Neural progenitor cell (in vitro differentiated cells): ENCODE measurements at regions not wholly inside any gene's neighbourhood (a gene's known extent, or its start where the extent isn't known, plus 50 kb on each side); places are given as distances from the start of the nearest gene placed in this dataset.

Experiments used
- DNase-seq: peaks from one replicate; pipeline ENCODE4 v3.0.0-alpha.2; 2016; ENCODE audit warnings: low spot score
- H2AFZ ChIP-seq: fragments of 200-600 bp; sonication (generic); replicated peaks from 2 replicates; pipeline ENCODE4 v1.6.1; 2016; ENCODE audit warnings: antibody characterized with exemption
- H3F3A ChIP-seq: fragments of 200-600 bp; sonication (generic); 2 replicates; pipeline ENCODE4 v1.6.1; 2016; ENCODE audit warnings: antibody characterized with exemption, low read depth
- H3K27ac ChIP-seq: fragments of 200-600 bp; sonication (generic); 2 replicates; pipeline ENCODE4 v1.5.1; 2016; ENCODE audit warnings: mild to moderate bottlenecking
- H3K27me3 ChIP-seq: fragments of 200-600 bp; sonication (generic); 2 replicates; pipeline ENCODE4 v1.6.1; 2016; ENCODE audit warnings: mild to moderate bottlenecking, moderate library complexity
- H3K36me3 ChIP-seq: fragments of 200-600 bp; sonication (generic); 2 replicates; pipeline ENCODE4 v1.5.1; 2016
- H3K4me1 ChIP-seq: fragments of 200-600 bp; sonication (generic); 2 replicates; pipeline ENCODE4 v1.6.1; 2016; ENCODE audit warnings: mixed run types
- H3K4me2 ChIP-seq: fragments of 200-600 bp; sonication (generic); 2 replicates; pipeline ENCODE4 v1.6.1; 2016
- H3K4me3 ChIP-seq: fragments of 200-600 bp; sonication (generic); 2 replicates; pipeline ENCODE4 v1.5.1; 2016
- H3K79me2 ChIP-seq: fragments of 200-600 bp; sonication (generic); 2 replicates; pipeline ENCODE4 v1.6.1; 2016; ENCODE audit warnings: low read depth
- H3K9ac ChIP-seq: fragments of 200-600 bp; sonication (generic); 2 replicates; pipeline ENCODE4 v1.6.1; 2016
- H3K9me3 ChIP-seq: fragments of 200-600 bp; sonication (generic); 2 replicates; pipeline ENCODE4 v1.5.1; 2016; ENCODE audit warnings: low read depth
- H4K20me1 ChIP-seq: fragments of 200-600 bp; sonication (generic); 2 replicates; pipeline ENCODE4 v1.6.1; 2016; ENCODE audit warnings: low read depth
- H3K27ac Mint-ChIP-seq: 3 replicates; pipeline ENCODE4 v1.8.0; 2021; ENCODE audit warnings: mixed read lengths
- H3K27me3 Mint-ChIP-seq: 2 replicates; pipeline ENCODE4 v1.8.0; 2022; ENCODE audit warnings: low read depth, mild to moderate bottlenecking, inconsistent platforms, moderate library complexity, mixed read lengths; ENCODE audit not compliant: insufficient read depth
- H3K36me3 Mint-ChIP-seq: 3 replicates; pipeline ENCODE4 v1.8.0; 2021; ENCODE audit warnings: mixed read lengths
- H3K4me1 Mint-ChIP-seq: 3 replicates; pipeline ENCODE4 v1.8.0; 2021; ENCODE audit warnings: mixed read lengths
- H3K4me3 Mint-ChIP-seq: 3 replicates; pipeline ENCODE4 v1.8.0; 2021; ENCODE audit warnings: mild to moderate bottlenecking, moderate library complexity, mixed read lengths
- H3K9me3 Mint-ChIP-seq: 3 replicates; pipeline ENCODE4 v1.8.0; 2020; ENCODE audit warnings: mixed read lengths
- CTCF ChIP-seq: fragments of 200-600 bp; sonication (generic); IDR thresholded peaks from 2 replicates; pipeline ENCODE4 v1.5.1; 2017; ENCODE audit warnings: antibody characterized with exemption, mild to moderate bottlenecking
- EZH2 ChIP-seq: fragments of 200-600 bp; sonication (generic); IDR thresholded peaks from 2 replicates; pipeline ENCODE4 v1.6.1; 2017; ENCODE audit warnings: antibody characterized with exemption, mild to moderate bottlenecking, moderate library complexity
- EZH2phosphoT487 ChIP-seq: fragments of 200-600 bp; sonication (generic); IDR thresholded peaks from 2 replicates; pipeline ENCODE4 v1.6.1; 2017; ENCODE audit warnings: antibody characterized with exemption

DNA sequence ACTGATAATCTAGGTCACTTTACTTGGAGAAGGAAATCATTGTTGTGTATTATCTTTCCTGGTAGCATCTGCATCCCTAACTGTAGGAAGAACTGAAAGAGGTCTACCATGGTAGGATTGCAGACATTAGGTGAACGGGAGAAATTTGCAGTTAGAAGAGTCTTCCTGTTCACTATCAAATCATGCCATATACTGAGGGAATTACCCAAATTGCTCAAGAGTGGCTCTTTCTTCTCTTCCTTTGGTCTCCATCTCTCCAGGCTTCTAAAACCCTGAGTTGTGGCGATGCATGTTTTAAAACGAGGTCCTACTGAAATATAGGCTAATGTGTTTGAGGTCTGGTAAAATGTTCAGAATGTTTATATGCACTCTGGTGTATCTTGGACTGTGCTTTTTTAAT is 85.3 kb upstream of the HK2 start:
- H3K9me3 Mint-ChIP-seq: no peaks in the 10 kb centered on the region
- H3K4me1 Mint-ChIP-seq: peaks cover 30% of the 10 kb centered on the region
- no peak for DNase-seq
- Histone ChIP-seq H3K27me3 (no peaks in the 10 kb centered on the region), H3F3A (peaks cover 4% of the 10 kb centered on the region), H3K9ac (no peak overlapping the region), H3K4me1 (peaks cover 14% of the 10 kb centered on the region), H3K9me3 (no peaks in the 10 kb centered on the region), H3K4me2 (no peak overlapping the region), H3K36me3 (no peaks in the 10 kb centered on the region), H3K27ac (no peak overlapping the region), H2AFZ (no peak overlapping the region), H4K20me1 (no peaks in the 10 kb centered on the region), H3K4me3 (no peak overlapping the region), H3K79me2 (no peaks in the 10 kb centered on the region)
- no peaks in the 10 kb centered on the region for H3K36me3 Mint-ChIP-seq
- H3K4me3 Mint-ChIP-seq: no peak overlapping the region
- H3K27me3 Mint-ChIP-seq: peaks cover 4% of the 10 kb centered on the region
- TF ChIP-seq EZH2phosphoT487 (no peak), CTCF (no peak), EZH2 (no peak)
- H3K27ac Mint-ChIP-seq: peak overlapping the region; percentile 4

DNA sequence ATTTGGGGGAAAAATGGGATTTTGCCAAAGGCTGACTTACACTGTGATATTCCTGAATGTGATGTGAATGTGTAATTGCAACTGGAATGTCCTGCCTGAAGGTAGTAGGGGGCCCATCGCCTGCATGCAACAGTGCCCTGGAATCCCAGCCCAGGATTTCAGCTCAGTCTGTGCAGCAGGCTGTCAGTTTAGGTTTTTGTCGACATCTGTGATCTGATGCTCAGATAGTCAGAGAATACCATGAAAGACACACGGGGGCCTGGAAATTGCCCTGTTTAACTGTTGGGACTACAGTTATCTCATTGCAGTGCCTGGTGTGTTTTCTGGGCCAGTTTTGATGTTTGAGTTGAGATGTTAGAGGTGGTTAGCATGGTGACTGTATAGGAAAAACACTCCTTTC is 84.5 kb upstream of the HK2 start:
- Histone ChIP-seq H4K20me1 (no peaks in the 10 kb centered on the region), H3K9ac (no peak overlapping the region), H3K4me3 (no peak overlapping the region), H3K36me3 (no peaks in the 10 kb centered on the region), H3F3A (peaks cover 4% of the 10 kb centered on the region), H3K79me2 (no peaks in the 10 kb centered on the region), H3K9me3 (no peaks in the 10 kb centered on the region), H3K27ac (no peak overlapping the region), H3K4me1 (peaks cover 14% of the 10 kb centered on the region), H3K27me3 (no peaks in the 10 kb centered on the region), H3K4me2 (no peak overlapping the region), H2AFZ (no peak overlapping the region)
- H3K36me3 Mint-ChIP-seq: no peaks in the 10 kb centered on the region
- no peak overlapping the region for H3K4me3 Mint-ChIP-seq
- H3K27ac Mint-ChIP-seq: no peak overlapping the region
- H3K9me3 Mint-ChIP-seq: no peaks in the 10 kb centered on the region
- DNase-seq: no peak
- TF ChIP-seq CTCF (no peak), EZH2phosphoT487 (no peak), EZH2 (no peak)
- peaks cover 27% of the 10 kb centered on the region for H3K4me1 Mint-ChIP-seq
- H3K27me3 Mint-ChIP-seq: peaks cover 4% of the 10 kb centered on the region

GRCh38 chr2:74751981-74752851 is 81.7 kb upstream of the HK2 start:
- TF ChIP-seq EZH2phosphoT487 (no peak), EZH2 (no peak), CTCF (no peak)
- H4K20me1 ChIP-seq: no peaks in the 10 kb centered on the region
- peaks cover 4% of the 10 kb centered on the region for H3K27me3 Mint-ChIP-seq
- peaks cover 4% of the 10 kb centered on the region for H3K9me3 ChIP-seq
- H3F3A ChIP-seq: no peaks in the 10 kb centered on the region
- no peak overlapping the region for H2AFZ ChIP-seq
- no peaks in the 10 kb centered on the region for H3K27me3 ChIP-seq
- H3K27ac Mint-ChIP-seq: no peak overlapping the region
- H3K9me3 Mint-ChIP-seq: peaks cover 10% of the 10 kb centered on the region
- peaks cover 13% of the 10 kb centered on the region for H3K4me1 Mint-ChIP-seq
- no peak for DNase-seq
- no peak overlapping the region for H3K9ac ChIP-seq
- H3K79me2 ChIP-seq: no peaks in the 10 kb centered on the region
- H3K4me3 Mint-ChIP-seq: no peak overlapping the region
- H3K4me3 ChIP-seq: no peak overlapping the region
- no peaks in the 10 kb centered on the region for H3K36me3 ChIP-seq
- H3K27ac ChIP-seq: no peak overlapping the region
- H3K4me1 ChIP-seq: peaks cover 4% of the 10 kb centered on the region
- H3K36me3 Mint-ChIP-seq: peaks cover 3% of the 10 kb centered on the region
- no peak overlapping the region for H3K4me2 ChIP-seq
